GM21737 (cell line): ENCODE measurements at regions not wholly inside any gene's neighbourhood (a gene's known extent, or its start where the extent isn't known, plus 50 kb on each side); places are given as distances from the start of the nearest gene placed in this dataset.

Source experiments
- ATAC-seq: cut with Tn5 transposase; IDR thresholded peaks from one replicate; pipeline ENCODE4 v1.9.1; 2021; ENCODE audit warnings: mild to moderate bottlenecking, moderate library complexity; ENCODE audit not compliant: unreplicated experiment

DNA sequence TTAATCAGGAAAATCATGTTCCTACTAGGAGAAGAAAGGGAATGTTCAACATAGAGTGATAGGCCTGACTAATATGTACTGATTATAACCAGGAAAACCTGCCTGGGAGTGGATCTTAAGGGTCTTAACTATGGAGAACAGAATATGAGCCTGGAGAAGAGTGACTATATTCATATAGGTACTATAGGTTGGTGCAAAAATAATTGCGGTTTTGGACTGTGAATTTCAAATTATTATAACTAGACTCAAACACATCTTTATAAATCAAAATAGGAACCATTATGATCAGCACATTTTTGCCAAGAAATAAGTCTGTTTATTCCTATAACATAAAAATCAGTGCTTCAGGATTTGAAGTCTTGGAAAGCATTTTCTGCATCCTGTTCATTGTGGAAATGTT is 189.8 kb upstream of the ADAMTS5 start:
- no peak for ATAC-seq

DNA sequence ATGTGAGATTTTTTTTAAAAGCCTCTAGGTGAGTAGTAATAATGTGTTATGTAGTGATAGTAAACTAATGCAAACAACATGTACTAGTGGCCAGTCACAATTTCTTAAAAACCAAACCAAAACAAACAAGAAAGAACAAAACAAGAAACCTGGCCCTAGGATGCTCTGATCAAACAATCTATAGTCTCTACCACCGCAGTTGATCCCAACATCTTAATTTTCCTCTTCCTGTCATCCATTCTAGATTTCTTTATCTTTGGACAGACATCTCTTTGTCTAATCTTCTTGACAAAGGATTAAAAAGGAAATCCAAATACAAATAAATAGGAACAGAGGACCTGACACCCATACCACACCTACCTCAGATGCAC is 188.2 kb upstream of the ADAMTS5 start:
- ATAC-seq = no peak

DNA sequence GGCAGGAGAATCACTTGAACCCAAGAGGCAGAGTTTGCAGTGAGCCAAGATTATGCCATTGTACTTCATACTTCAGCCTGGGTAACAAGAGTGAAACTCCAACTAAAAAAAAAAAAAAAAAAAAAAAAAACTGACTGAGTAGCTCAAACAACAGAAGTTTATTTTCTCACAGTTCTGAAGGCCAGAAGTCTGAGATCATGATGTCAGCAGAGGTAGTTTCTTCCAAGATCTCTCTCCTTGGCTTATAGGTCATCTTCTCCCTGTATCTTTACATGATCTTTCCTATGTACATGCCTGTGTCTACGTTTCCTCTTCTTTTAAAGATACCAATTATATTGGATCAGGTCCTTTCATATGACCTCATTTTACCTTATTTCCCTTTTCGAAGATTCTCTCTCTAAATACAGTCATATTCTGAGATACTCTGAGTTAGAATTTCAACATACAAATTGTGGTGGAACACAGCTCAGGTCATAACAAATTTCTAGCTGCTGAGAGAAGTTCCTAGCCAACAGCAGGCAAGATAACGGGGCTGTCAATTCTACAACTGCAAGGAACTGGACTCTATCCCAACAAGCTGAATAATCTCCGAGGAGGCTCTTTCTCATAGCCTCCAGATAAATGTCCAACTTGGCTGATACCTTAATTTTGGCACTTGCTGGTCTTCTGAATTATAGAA is 187.7 kb upstream of the ADAMTS5 start:
- ATAC-seq = no peak

DNA sequence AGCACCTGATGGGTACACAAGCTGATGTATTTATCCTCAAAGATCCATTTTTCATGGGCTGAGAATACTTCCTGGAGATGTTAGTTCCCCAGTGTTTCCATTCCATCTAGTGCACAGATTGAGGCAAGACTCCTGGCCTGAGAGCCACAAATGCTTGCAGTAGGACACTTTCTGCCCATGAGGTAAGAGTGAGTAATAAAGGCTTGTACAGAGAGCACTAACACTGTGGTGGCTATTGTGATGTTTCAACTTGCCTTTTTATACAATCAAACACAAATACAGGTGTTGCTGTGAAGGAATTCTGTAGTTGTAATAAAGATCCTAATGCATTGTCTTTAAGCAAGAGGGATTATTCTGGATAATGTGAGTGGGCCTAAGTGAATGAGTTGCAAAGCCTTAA is 186.1 kb upstream of the ADAMTS5 start:
- ATAC-seq = no peak

DNA sequence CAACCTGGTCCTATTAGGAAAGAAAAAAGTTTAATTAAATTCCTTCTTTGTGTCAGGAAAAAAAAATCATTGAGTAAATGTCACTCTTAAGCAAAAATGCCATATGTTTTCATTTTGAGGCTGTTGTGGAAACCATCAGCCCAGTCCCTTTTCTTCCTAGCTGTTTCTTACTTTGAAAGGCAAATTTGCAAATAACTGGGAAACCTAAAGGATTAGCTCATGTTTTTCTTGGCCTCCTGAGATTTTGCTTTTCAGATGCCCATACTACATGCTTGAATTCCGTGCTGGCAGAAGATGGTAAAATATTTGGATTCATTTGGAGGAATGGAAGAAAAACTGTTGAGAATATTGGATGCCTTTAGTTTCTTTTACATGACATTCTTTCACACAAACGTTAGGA is 182.1 kb upstream of the ADAMTS5 start:
- no peak for ATAC-seq

DNA sequence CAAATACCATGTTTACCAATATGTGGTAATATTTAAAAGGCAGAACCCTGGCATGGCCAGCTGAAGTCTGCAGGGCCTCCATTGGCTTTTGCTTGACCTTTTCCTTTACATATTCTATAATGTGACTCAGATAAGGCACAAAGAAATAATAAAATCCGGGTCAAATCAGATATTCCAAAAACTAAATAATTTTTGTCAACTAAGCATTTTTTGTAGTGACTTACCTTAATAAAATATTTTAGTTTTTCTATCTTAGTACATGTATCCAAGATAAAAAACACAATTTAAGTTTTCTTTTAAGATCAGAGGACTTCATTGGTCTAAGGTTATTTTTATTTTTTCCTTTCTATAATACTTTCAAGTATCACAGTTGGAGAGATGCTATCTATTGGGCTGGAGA is 179.4 kb upstream of the ADAMTS5 start:
- ATAC-seq = no peak

DNA sequence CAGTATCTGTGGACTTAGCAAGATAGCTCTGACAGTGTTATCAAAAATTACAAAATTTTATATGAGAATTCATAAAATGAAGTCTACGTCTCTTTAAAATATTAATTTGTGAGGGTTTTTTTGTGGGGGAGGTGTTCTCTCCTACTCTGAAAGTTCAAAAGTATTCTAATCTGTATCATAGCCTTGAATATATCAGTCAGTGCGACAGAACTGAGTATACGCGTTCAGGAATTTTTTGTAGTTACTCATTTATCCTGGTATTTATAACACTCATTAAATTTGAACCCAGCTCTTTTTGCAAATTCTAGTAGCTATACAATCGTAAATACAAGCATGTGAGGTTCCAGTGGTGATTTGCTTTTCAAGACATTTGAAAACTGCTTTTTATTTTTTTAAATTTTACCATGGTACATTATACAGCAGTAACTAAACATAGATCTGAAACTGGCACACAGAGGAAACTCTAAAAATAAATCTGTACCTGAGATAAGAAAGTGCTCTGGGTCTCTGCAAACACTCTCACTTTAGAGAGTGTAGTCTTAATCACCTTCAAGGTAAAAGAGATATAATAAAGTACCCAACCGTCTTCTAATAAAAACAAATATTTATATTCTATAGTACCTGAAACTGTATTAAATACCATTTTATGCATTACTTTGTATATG is 178.4 kb upstream of the ADAMTS5 start:
- no peak for ATAC-seq

DNA sequence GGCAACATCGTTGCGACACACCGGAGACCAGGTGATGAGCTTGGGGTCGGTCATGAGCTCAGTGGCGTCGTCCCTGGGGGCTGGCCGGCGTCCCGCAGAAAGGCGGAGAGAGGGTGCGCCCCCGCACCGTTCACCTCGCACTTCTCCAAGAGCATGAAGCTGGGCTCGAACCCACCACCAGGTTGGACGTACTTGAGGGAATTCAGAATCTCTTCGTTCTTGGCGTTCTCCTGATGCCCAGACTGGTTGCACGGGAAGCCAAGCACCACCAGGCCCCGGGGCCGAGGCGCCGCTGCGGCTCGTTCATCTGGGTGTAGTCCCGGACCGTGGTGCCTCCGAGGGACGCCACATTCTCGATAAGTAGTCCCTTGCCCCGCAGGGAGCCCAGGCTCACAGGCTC is 176.6 kb upstream of the ADAMTS5 start:
- no peak for ATAC-seq

DNA sequence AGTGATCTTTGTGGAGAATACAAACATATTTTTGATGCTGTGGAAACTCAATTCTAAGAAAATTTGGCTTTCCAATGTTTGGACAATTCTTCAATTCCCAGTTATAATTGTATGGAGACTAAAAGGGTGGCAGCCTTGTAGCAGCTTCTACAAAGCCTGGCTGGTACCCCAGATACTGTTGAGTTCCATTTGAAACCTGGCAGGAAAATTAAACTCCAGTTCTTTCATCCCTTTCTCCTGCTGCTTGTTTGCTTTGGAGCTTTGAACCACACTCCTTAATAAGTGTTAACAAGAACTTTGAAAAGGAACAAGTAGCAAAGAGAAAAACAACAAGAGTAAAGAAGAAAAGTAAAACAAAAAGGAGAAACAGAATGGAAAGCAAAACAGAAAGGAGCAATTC is 172.6 kb upstream of the ADAMTS5 start:
- no peak for ATAC-seq

DNA sequence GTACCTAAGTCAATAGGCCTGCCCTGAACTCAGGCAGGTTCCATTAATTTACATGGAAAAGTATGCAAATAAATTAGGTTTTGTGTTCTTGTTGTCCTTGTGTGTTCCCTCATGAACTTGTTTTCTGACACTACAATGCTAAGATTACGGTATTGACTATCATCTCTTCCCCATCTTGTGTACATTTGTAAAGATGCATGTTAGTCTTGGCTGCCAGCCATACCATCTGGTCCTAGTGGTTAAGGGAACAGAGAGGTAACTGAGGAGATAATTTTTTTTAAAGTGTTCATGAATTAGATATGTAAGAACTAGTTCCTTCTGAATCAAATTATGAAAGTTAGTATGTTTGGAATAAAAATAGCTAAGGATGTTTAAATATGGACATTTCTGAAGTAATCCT is 167.6 kb upstream of the ADAMTS5 start:
- ATAC-seq = no peak

DNA sequence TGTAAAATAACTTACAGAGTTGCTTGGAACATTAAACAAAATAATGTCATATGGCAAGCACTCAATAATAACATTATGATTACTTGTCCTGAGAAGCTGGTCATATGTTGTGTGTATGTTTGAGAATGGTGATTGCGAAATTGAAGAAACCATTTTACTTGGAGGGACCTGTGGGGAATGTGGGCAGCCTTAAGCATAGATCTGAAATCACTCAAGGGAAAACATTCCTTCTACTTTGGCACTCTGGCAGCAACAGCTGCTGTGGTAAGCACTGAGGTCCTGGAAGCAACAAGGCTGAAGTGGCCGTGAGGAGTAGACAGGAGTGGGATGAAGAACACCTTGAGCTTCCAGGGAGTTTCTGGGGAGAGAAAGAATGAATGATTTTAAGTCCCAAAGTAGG is 165.4 kb upstream of the ADAMTS5 start:
- ATAC-seq = no peak

DNA sequence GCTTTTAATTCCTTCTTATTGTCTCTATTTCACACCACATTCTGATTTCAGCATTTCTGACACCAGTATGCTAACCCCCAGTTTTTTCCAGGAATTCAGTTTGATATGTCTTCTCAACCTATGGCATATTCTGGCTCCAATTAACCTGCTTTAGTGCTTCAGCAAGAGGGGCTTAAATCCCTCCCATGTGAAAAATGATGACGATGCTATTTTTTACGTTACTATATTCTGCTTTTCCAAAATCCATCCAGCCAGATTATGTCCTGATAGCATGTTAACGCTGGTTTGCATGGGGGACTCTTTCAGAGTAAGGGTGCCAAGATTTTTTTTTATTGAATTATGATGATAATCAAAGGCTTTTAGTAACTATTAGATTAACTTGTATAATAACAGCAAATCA is 163.3 kb upstream of the ADAMTS5 start:
- no peak for ATAC-seq

DNA sequence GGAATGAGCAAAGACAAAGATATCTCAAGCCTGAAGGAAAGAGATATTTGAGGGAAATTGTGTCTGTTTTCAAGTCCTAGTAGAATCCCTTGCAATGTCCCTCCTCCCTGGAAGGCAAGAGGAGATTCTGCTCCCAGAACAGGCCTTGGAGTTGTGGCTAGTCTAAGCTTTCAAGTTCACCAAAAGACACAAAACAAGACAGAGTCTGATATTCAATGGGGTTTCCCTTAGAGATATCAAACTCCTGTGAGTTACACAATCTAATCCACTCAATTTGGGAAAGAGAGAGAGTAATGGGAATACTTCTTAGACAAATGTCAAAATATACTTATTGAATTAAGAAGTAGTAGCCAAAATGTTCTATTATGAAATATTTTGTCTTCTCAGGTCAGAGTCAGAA is 162.8 kb upstream of the ADAMTS5 start:
- no peak for ATAC-seq

DNA sequence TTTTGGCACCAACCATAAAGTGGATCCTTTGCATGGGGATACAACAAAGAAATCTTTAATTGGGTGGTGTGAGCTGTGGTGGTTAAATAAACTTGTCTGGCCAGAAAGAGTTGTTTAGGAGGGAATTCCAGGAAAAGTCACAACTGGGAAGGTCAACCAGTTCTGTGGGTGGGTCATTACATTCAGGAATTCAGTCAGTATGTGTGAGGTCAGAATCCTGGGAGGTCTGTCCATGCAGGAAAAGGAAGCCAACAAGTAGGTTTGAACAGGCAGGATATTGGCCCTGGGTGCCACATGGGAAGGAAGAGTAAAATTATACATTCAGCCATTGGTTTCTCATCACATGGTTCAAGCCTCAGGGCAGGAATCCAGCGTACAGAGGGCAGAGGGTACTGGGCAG is 162.3 kb upstream of the ADAMTS5 start:
- ATAC-seq = no peak

DNA sequence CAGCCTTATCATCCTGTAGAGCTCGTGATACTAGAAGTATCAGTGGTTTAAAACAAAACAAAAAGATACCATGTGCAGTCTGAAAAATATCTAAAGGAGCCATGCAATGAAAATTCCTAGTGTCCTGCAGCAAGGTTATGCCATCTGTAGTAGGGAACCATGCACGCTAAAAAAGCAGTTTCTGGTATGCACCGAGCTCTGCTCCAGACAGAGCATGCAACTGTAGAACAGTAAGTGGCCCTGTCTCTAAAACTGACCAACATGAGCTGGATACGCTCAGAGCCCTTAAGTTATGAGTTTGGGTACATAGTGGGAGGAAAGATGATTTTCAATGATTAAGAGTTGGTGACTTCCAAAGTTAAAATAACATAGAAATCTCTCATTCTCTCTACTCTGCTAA is 159.3 kb upstream of the ADAMTS5 start:
- no peak for ATAC-seq

DNA sequence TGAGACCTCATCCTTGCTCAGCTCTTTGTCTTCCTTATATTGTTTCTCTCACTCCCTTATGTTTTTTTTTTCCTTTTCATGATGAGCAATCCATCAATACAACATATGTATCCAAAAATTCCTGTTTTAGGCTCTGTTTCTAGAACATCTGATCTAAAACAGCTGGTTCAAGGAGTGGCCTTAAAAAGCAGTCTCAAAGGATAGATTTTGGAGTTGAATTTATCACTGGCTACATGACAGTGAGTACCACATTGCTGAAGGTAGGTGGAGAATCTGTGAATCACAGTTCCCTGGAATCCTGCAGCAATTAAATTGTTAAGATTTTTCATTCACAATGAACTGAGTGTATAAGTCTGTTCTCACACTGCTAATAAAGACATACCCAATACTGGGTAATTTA is 155.8 kb upstream of the ADAMTS5 start:
- no peak for ATAC-seq

DNA sequence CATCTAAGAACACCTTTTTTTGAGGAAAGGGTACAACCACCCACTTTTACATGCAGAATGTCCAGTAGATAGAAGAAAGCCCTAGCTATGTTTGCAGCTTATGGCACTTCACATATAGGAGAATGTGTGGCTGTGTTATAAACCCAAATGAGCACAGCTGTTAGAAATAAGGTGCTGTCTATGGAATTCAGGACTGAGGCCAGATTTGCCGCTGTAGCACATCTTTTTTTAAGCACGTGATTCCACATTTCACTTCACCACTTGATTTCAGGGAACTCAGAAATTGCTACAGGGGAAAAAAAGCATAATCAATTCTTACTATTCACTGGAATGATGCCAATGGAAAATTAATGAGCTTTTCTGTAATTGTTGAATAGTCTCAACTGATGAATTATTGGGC is 147.2 kb upstream of the ADAMTS5 start:
- ATAC-seq = no peak

DNA sequence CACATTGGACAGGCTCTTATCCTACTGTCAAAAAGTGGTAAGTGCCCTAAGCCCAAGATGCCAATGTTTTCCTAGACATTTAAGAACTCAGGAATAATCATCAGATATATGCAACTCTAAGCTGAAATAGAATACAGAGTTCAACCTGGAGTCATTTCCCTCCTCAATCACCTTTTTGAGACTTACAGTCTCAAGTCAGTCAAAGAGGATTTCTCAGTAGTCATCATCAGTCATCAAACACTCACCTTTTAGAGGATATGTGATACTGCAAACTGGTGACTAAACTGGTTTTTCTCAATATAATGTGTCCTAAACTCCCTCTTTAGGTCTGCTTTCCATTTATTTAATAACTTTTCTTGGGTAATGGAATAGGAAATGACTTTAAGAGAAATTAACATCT is 145.3 kb upstream of the ADAMTS5 start:
- no peak for ATAC-seq

DNA sequence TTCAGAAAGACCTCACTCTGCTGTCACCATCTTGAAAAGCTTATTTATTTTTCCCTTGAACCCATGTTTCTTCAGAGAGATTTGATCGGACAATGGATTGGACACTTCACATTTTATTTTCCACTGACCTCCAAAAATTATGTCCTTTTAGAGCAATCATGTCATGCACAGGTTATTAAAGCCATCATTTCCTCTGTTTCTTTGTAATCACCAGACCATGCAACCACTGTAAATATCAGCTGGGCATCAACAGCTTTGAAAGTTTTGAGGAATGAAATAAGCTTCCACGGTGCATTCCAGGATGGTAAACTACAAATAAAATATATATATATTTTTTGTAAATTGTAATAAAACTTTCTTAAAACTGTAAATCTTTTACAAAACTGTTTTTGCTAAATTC is 144.1 kb upstream of the ADAMTS5 start:
- no peak for ATAC-seq

DNA sequence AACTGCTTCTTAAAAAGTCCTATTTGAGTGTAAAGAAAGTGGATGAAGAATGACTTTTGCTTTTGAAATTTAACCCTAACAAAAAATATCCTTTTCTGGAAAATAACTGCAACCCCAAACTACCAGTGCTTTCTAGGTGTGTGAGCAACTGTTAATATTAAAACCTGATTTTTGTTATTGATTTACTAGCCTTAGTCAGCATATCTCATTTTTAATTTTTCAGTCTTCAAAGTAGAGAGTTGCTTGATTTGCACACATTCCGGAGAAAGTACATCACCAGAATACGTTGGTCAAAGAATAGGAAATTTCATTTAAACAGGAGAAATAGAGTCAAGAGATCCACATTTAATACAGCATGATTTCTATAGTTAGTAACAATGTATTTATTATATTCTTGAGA is 141.8 kb upstream of the ADAMTS5 start:
- no peak for ATAC-seq

DNA sequence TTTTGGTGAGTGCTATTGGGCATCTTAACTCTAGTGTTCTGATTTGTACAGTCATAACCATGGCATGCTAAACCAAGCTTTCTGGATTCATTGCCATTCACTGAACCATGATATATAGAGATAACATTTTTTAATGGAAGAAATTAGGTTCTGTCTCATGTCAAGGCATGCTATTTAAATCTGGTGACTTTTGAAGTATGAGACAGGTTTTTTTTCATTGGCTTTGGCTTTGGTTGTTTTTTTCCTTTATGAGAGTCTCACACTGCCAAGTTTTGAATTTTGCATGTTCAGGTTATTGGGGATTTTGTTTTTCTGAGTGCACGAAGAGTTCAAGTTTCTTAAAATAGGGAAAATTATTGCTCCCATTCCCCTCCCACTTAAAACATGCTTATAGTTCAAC is 141.3 kb upstream of the ADAMTS5 start:
- no peak for ATAC-seq

DNA sequence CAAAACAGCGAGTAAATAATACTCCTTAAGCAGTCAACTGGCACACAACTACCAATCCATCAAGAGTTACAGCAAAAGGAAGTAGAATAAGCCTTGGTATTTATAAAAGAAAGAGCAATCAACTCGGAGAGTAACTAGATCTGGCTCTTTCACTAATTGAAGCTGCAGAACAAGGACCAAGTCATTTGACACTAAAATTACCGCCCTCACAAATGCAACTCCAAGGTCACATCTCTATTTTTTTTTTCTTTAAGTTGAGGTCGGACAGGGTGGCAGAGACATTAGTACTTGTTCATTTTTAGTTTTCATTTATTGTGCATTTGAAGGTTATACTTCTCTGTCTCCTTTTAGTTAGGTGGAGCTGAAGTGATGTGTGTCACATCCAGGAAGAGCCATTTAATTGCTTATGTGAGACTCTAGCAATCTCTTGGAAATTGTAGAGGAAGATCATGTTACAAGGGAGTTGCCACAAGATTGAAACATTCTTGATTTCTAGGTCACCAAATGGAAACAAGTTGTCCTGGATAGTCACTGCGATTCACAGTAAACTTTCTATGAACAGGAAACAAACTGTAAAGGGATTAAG is 138.1 kb upstream of the ADAMTS5 start:
- no peak for ATAC-seq

DNA sequence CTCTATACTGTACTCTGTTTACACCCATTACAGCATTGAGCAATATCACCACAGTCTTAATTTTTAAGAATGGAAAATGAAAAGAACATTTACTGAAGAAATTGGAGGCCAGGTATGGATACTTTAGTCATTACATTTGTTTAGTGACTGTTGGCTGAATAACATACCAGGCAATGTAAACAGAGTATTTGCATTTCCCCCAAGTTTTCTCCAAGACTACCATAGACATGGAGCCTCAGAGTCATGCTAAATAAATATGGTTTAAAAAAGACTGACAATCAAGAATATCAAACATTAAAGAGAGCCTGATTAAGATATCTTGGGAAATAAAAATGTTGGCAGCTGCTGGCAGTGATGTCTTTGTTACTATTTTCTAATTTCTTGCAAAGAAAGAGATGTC is 136.9 kb upstream of the ADAMTS5 start:
- ATAC-seq = no peak
